Activated CD4-positive, alpha-beta T cell treated with anti-CD3 and anti-CD28 coated beads for 4 hours (primary cell): ENCODE measurements at regions not wholly inside any gene's neighbourhood (a gene's known extent, or its start where the extent isn't known, plus 50 kb on each side); places are given as distances from the start of the nearest gene placed in this dataset.
"Not testable (repeated sequence)": the region's sequence is repeated elsewhere in the genome, so short reads cannot be mapped to it uniquely, and the experiment has no call there.

Experiments used
- DNase-seq, 2 donors: peaks; one replicate each; pipeline ENCODE4 v3.0.0-alpha.2; 2020

- DNase-seq: no peak
Measured at GRCh38 chr13:78540058-78540457, 63.3 kb downstream of the POU4F1 start.

GRCh38 chr13:78526044-78526443 lies 77.3 kb downstream of the POU4F1 start:
- not testable (repeated sequence) for DNase-seq

GRCh38 chr13:78524936-78525335 lies 78.4 kb downstream of the POU4F1 start:
- no peak for DNase-seq

- no peak for DNase-seq
Measured at GRCh38 chr13:78521091-78521490, 82.3 kb downstream of the POU4F1 start.

GRCh38 chr13:78520425-78520824 lies 82.9 kb downstream of the POU4F1 start:
- no peak for DNase-seq

- DNase-seq: not testable (repeated sequence)
Measured at GRCh38 chr13:78518482-78518881, 84.9 kb downstream of the POU4F1 start.

- DNase-seq: no peak
Measured at GRCh38 chr13:78499802-78500201, 103.5 kb downstream of the POU4F1 start.

GRCh38 chr13:78497702-78498355 lies 105.5 kb downstream of the POU4F1 start:
- no peak for DNase-seq

GRCh38 chr13:78491978-78492377 lies 111.4 kb downstream of the POU4F1 start:
- no peak for DNase-seq

- DNase-seq: not testable (repeated sequence)
Measured at GRCh38 chr13:78490225-78490624, 113.1 kb downstream of the POU4F1 start.

- no peak for DNase-seq
Measured at GRCh38 chr13:78487707-78488106, 115.6 kb downstream of the POU4F1 start.

GRCh38 chr13:78485803-78486202 lies 117.5 kb downstream of the POU4F1 start:
- DNase-seq: no peak

GRCh38 chr13:78478183-78478582 lies 125.2 kb downstream of the POU4F1 start:
- DNase-seq: no peak

- no peak for DNase-seq
Measured at GRCh38 chr13:78476910-78477309, 126.4 kb downstream of the POU4F1 start.

- DNase-seq: no peak
Measured at GRCh38 chr13:78468621-78469020, 134.7 kb downstream of the POU4F1 start.

GRCh38 chr13:78465250-78465649 lies 138.1 kb downstream of the POU4F1 start:
- DNase-seq: no peak

- no peak for DNase-seq
Measured at GRCh38 chr13:78460176-78460575, 143.2 kb downstream of the POU4F1 start.

- no peak for DNase-seq
Measured at GRCh38 chr13:78443839-78444238, 159.5 kb downstream of the POU4F1 start.

GRCh38 chr13:78437781-78438180 lies 165.6 kb downstream of the POU4F1 start:
- DNase-seq: no peak

GRCh38 chr13:78436311-78436710 lies 167.0 kb downstream of the POU4F1 start:
- DNase-seq: no peak

GRCh38 chr13:78431328-78431727 lies 172.0 kb downstream of the POU4F1 start:
- no peak for DNase-seq

GRCh38 chr13:78430811-78431210 lies 172.5 kb downstream of the POU4F1 start:
- no peak for DNase-seq

- no peak for DNase-seq
Measured at GRCh38 chr13:78430166-78430791, 173.1 kb downstream of the POU4F1 start.

GRCh38 chr13:78428646-78429045 lies 174.7 kb downstream of the POU4F1 start:
- DNase-seq: no peak

GRCh38 chr13:78426183-78426582 lies 177.2 kb downstream of the POU4F1 start:
- no peak for DNase-seq
